ENCODE measurements at regions not wholly inside any gene's neighbourhood (a gene's known extent, or its start where the extent isn't known, plus 50 kb on each side); places are given as distances from the start of the nearest gene placed in this dataset.

DNA sequence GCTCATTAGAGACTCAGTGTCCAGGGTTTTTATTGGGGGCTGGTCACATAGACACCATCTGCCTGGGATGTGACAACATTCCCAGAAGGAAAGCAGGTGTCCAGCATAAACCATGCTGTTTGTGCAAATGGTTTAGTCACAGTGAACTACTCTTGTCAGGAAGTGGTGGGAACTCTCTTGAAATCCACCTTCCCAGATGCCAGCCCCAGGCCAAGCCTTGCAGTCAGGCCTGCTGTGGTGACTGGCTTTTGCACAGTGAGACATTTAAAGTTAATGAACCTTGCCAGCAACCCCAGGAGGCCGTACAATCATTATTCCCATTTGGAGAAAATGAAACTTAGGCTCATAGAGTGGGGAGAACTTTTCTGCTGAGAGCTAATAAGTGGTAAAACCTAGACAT lies 242.5 kb upstream of the KCNG1 start:
- no peak overlapping the region for H3K27ac Mint-ChIP-seq
- H3K27me3 Mint-ChIP-seq = peaks cover 10% of the 10 kb centered on the region
- no peaks in the 10 kb centered on the region for H3K36me3 Mint-ChIP-seq
- H3K9me3 Mint-ChIP-seq = peaks cover 2 to 22% (median 16%) of the 10 kb centered on the region in 3 donors
- no peak overlapping the region for H3K4me3 Mint-ChIP-seq
- H3K4me1 Mint-ChIP-seq = no peaks in the 10 kb centered on the region

- no peaks in the 10 kb centered on the region for H3K4me1 Mint-ChIP-seq
- H3K27me3 Mint-ChIP-seq = peaks cover 12% of the 10 kb centered on the region
- H3K27ac Mint-ChIP-seq = no peak overlapping the region
- H3K4me3 Mint-ChIP-seq = no peak overlapping the region
- H3K9me3 Mint-ChIP-seq = peaks cover 0 to 14% (median 12%) of the 10 kb centered on the region in 3 donors
- H3K36me3 Mint-ChIP-seq = no peaks in the 10 kb centered on the region
Observed at GRCh38 chr20:51262240-51262639, 239.3 kb upstream of the KCNG1 start.

GRCh38 chr20:51259455-51259854 lies 236.5 kb upstream of the KCNG1 start:
- Mint-ChIP-seq H3K4me1 (no peaks in the 10 kb centered on the region), H3K27ac (no peak overlapping the region), H3K27me3 (peaks cover 14% of the 10 kb centered on the region), H3K36me3 (peaks cover 1% of the 10 kb centered on the region), H3K4me3 (no peak overlapping the region), H3K9me3 (peaks cover 0 to 2% (median 1%) of the 10 kb centered on the region in 3 donors)

- H3K4me3 Mint-ChIP-seq = no peak overlapping the region
- H3K36me3 Mint-ChIP-seq = peaks cover 1% of the 10 kb centered on the region
- H3K27ac Mint-ChIP-seq = no peak overlapping the region
- no peaks in the 10 kb centered on the region for H3K9me3 Mint-ChIP-seq
- no peaks in the 10 kb centered on the region for H3K4me1 Mint-ChIP-seq
- H3K27me3 Mint-ChIP-seq = peaks cover 16% of the 10 kb centered on the region
Observed at GRCh38 chr20:51258582-51259165, 235.8 kb upstream of the KCNG1 start.

GRCh38 chr20:51255417-51255816 lies 232.5 kb upstream of the KCNG1 start:
- H3K27ac Mint-ChIP-seq = no peak overlapping the region
- H3K4me1 Mint-ChIP-seq = no peaks in the 10 kb centered on the region
- H3K27me3 Mint-ChIP-seq = peaks cover 22% of the 10 kb centered on the region
- H3K9me3 Mint-ChIP-seq = peaks cover 0 to 3% (median 0%) of the 10 kb centered on the region in 3 donors
- peaks cover 1% of the 10 kb centered on the region for H3K36me3 Mint-ChIP-seq
- no peak overlapping the region for H3K4me3 Mint-ChIP-seq

- Mint-ChIP-seq H3K9me3 (peaks cover 0 to 3% (median 0%) of the 10 kb centered on the region in 3 donors), H3K36me3 (peaks cover 1% of the 10 kb centered on the region), H3K4me3 (no peak overlapping the region), H3K27me3 (peaks cover 30% of the 10 kb centered on the region), H3K27ac (no peak overlapping the region), H3K4me1 (no peaks in the 10 kb centered on the region)
Observed at GRCh38 chr20:51253280-51253679, 230.4 kb upstream of the KCNG1 start.

DNA sequence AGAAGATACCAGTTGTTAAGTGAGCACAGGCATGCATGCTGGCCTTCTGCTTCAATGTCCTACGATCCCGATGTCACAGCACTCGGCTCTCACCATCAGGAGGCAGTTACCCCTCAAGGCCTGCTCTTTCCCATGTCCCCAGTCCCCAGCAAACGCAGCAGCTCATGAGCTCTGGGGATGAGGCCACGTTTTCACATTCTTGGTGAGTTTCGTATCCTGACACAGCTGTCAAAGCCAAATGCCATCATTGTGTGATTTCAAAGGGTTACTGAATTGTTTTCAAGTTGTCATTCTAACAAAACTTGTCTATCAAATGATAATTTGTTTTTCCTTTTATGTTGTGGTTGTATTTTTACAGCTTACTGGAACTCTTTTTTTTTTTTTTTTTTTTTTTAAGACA lies 226.9 kb upstream of the KCNG1 start:
- peaks cover 0 to 6% (median 5%) of the 10 kb centered on the region in 3 donors for H3K9me3 Mint-ChIP-seq
- no peaks in the 10 kb centered on the region for H3K4me1 Mint-ChIP-seq
- peaks cover 18% of the 10 kb centered on the region for H3K27me3 Mint-ChIP-seq
- H3K27ac Mint-ChIP-seq = no peak overlapping the region
- no peak overlapping the region for H3K4me3 Mint-ChIP-seq
- no peaks in the 10 kb centered on the region for H3K36me3 Mint-ChIP-seq

- Mint-ChIP-seq H3K36me3 (no peaks in the 10 kb centered on the region), H3K27me3 (peaks cover 18% of the 10 kb centered on the region), H3K9me3 (peaks cover 0 to 6% (median 5%) of the 10 kb centered on the region in 3 donors), H3K27ac (no peak overlapping the region), H3K4me1 (no peaks in the 10 kb centered on the region), H3K4me3 (no peak overlapping the region)
Observed at GRCh38 chr20:51249215-51249614, 226.3 kb upstream of the KCNG1 start.

- Mint-ChIP-seq H3K9me3 (peaks cover 3 to 22% (median 10%) of the 10 kb centered on the region in 3 donors), H3K36me3 (peaks cover 2% of the 10 kb centered on the region), H3K4me3 (no peak overlapping the region), H3K27ac (no peak overlapping the region), H3K4me1 (no peaks in the 10 kb centered on the region), H3K27me3 (peaks cover 7% of the 10 kb centered on the region)
Observed at GRCh38 chr20:51244466-51244865, 221.6 kb upstream of the KCNG1 start.

DNA sequence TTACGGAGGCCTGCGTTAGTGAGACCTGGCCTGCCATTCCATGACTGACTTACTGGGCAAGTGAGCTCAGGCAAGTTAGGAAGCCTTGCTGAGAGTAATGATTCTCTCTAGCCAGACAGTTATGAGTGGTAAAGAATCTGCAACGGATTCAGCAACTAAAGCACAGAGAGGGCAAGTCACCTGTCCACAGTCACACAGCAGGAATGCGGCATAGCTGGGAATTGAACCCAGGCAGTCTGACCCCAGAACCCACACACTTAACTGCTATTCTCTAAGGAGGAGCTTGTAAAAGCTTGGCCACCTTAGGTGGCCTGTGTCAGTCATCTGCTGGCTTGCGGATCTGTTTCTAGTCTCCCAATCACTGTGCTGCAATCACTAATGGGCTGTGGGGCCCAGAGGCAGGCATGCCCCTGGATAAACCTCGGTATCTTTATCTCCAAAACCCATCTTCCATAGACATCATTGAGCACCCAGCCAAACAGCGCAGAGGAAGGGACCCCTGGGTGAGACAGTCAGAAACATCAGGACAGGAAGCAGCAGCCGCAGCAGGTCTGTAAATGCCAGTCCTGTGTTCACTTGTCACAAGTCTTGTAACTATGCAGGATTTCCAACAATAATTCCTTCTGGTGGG lies 215.9 kb upstream of the KCNG1 start:
- Mint-ChIP-seq H3K9me3 (peaks cover 5 to 17% (median 9%) of the 10 kb centered on the region in 3 donors), H3K27ac (no peak overlapping the region), H3K27me3 (peaks cover 13% of the 10 kb centered on the region)

GRCh38 chr20:51237791-51238190 lies 214.9 kb upstream of the KCNG1 start:
- H3K4me3 Mint-ChIP-seq = no peak overlapping the region
- H3K9me3 Mint-ChIP-seq = peaks cover 5 to 8% (median 7%) of the 10 kb centered on the region in 3 donors
- peaks cover under 1% of the 10 kb centered on the region for H3K36me3 Mint-ChIP-seq
- peaks cover 13% of the 10 kb centered on the region for H3K27me3 Mint-ChIP-seq
- no peak overlapping the region for H3K27ac Mint-ChIP-seq
- H3K4me1 Mint-ChIP-seq = no peaks in the 10 kb centered on the region

More for the DNA sequence above, 215.9 kb upstream of the KCNG1 start:
- H3K4me1 Mint-ChIP-seq = no peaks in the 10 kb centered on the region
- H3K36me3 Mint-ChIP-seq = peaks cover 2% of the 10 kb centered on the region
- no peak overlapping the region for H3K4me3 Mint-ChIP-seq

GRCh38 chr20:51237278-51237677 lies 214.4 kb upstream of the KCNG1 start:
- Mint-ChIP-seq H3K36me3 (no peaks in the 10 kb centered on the region), H3K4me3 (no peak overlapping the region), H3K27ac (no peak overlapping the region)

DNA sequence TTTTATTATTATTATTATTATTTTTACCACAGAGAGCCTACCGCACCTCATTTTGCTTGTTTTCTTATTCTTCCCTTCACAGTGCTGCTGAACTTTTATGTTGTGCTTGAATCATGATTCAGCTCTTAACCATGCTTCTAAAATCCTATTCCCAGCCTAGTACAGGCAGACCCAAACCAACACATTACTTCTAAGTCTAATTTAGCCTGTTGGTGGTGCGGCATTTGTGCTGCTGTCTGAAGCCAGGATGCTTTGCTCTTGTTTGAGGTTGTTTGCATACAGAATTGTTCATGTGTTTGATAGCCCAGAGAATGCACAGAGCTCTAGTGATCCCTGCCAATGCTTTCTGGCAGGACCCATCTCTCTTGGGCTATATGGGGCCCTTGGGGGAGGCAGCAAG lies 213.5 kb upstream of the KCNG1 start:
- no peaks in the 10 kb centered on the region for H3K36me3 Mint-ChIP-seq
- H3K27ac Mint-ChIP-seq = peak overlapping the region in 1 of 3 donors; percentile 39
- no peak overlapping the region for H3K4me3 Mint-ChIP-seq
- H3K4me1 Mint-ChIP-seq = no peaks in the 10 kb centered on the region
- H3K9me3 Mint-ChIP-seq = peaks cover 0 to 7% (median 2%) of the 10 kb centered on the region in 3 donors
- peaks cover 13% of the 10 kb centered on the region for H3K27me3 Mint-ChIP-seq

More at GRCh38 chr20:51237278-51237677, 214.4 kb upstream of the KCNG1 start:
- no peaks in the 10 kb centered on the region for H3K4me1 Mint-ChIP-seq
- peaks cover 5 to 7% (median 5%) of the 10 kb centered on the region in 3 donors for H3K9me3 Mint-ChIP-seq
- peaks cover 13% of the 10 kb centered on the region for H3K27me3 Mint-ChIP-seq

DNA sequence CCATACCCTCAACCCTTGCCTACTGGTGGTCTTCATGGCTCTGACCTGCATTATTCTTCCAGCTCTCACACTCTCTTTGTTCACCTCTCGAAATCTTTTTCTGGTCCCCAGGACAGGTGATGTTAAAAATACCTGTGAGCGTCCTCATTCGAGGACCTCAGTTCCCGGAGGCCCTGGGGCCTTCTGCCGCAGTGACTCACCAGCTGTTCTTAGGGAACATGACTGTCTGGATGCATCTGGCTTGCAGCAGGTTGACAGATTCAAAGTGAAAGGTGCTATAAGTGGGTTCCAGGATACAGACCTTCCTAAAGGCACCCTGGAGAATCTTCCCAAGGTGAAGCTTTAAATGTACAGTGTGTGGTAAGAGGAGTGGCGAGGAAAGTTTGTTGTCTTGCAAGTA lies 210.4 kb upstream of the KCNG1 start:
- H3K27ac Mint-ChIP-seq = no peak overlapping the region
- H3K9me3 Mint-ChIP-seq = peaks cover 0 to 5% (median 4%) of the 10 kb centered on the region in 3 donors
- peaks cover 11% of the 10 kb centered on the region for H3K27me3 Mint-ChIP-seq
- H3K36me3 Mint-ChIP-seq = no peaks in the 10 kb centered on the region
- H3K4me1 Mint-ChIP-seq = no peaks in the 10 kb centered on the region
- no peak overlapping the region for H3K4me3 Mint-ChIP-seq

- H3K4me1 Mint-ChIP-seq = no peaks in the 10 kb centered on the region
- H3K9me3 Mint-ChIP-seq = peaks cover 0 to 5% (median 4%) of the 10 kb centered on the region in 3 donors
- H3K27me3 Mint-ChIP-seq = peaks cover 11% of the 10 kb centered on the region
- H3K4me3 Mint-ChIP-seq = no peak overlapping the region
- peak overlapping the region in 1 of 3 donors; percentile 45 for H3K27ac Mint-ChIP-seq
- no peaks in the 10 kb centered on the region for H3K36me3 Mint-ChIP-seq
Observed at GRCh38 chr20:51230727-51231126, 207.8 kb upstream of the KCNG1 start.

DNA sequence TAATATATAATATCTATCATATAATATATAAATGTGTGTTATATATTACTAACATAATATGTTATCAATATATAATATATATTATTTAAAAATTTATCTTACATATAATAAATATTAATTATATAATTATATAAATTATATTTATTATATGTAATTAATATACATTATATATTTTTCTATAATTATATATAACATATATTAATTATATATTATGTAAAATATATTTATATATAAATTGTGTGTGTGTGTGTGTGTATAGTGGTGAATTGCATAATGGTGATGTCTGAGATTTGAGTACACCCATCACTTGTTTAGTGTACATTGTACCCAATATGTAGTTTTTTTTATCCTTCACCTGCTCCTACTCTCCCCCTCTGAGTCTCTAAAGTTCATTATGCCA lies 205.9 kb upstream of the KCNG1 start:
- no peaks in the 10 kb centered on the region for H3K36me3 Mint-ChIP-seq
- no peak overlapping the region for H3K27ac Mint-ChIP-seq
- peaks cover 2 to 3% (median 3%) of the 10 kb centered on the region in 3 donors for H3K9me3 Mint-ChIP-seq
- peaks cover 7% of the 10 kb centered on the region for H3K27me3 Mint-ChIP-seq
- no peaks in the 10 kb centered on the region for H3K4me1 Mint-ChIP-seq
- H3K4me3 Mint-ChIP-seq = no peak overlapping the region

All from IgD-negative memory B cell (primary cell).